Immature natural killer cell (primary cell): ENCODE measurements at regions not wholly inside any gene's neighbourhood (a gene's known extent, or its start where the extent isn't known, plus 50 kb on each side); places are given as distances from the start of the nearest gene placed in this dataset.

Experiments
- DNase-seq, 3 donors: peaks; one replicate each; pipeline ENCODE4 v3.0.0; 2022; ENCODE audit warnings: mixed read lengths in 1 of 3
- H3K27ac Mint-ChIP-seq, 6 donors: one replicate each; pipeline ENCODE4 v1.8.0; 2020; ENCODE audit warnings: mixed read lengths in 6 of 6, mild to moderate bottlenecking in 5 of 6, inconsistent platforms in 4 of 6, moderate library complexity in 3 of 6
- H3K27me3 Mint-ChIP-seq, 3 donors: one replicate each; pipeline ENCODE4 v1.8.0; 2020 to 2021; ENCODE audit warnings: low read depth in 3 of 3, mild to moderate bottlenecking in 3 of 3, mixed read lengths in 3 of 3, moderate library complexity in 3 of 3, inconsistent platforms in 1 of 3
- H3K36me3 Mint-ChIP-seq, 3 donors: one replicate each; pipeline ENCODE4 v1.8.0; 2020; ENCODE audit warnings: mixed read lengths in 3 of 3, inconsistent platforms in 2 of 3, mild to moderate bottlenecking in 2 of 3
- H3K4me1 Mint-ChIP-seq, 2 donors: one replicate each; pipeline ENCODE4 v1.8.0; 2020; ENCODE audit warnings: inconsistent platforms in 2 of 2, mild to moderate bottlenecking in 2 of 2, mixed read lengths in 2 of 2, moderate library complexity in 1 of 2
- H3K4me3 Mint-ChIP-seq, 5 donors: one replicate each; pipeline ENCODE4 v1.8.0; 2020; ENCODE audit warnings: mild to moderate bottlenecking in 5 of 5, mixed read lengths in 5 of 5, inconsistent platforms in 3 of 5, moderate library complexity in 3 of 5
- H3K9me3 Mint-ChIP-seq, 6 donors: one replicate each; pipeline ENCODE4 v1.8.0; 2020; ENCODE audit warnings: mild to moderate bottlenecking in 6 of 6, mixed read lengths in 6 of 6, inconsistent platforms in 4 of 6, moderate library complexity in 3 of 6

DNA sequence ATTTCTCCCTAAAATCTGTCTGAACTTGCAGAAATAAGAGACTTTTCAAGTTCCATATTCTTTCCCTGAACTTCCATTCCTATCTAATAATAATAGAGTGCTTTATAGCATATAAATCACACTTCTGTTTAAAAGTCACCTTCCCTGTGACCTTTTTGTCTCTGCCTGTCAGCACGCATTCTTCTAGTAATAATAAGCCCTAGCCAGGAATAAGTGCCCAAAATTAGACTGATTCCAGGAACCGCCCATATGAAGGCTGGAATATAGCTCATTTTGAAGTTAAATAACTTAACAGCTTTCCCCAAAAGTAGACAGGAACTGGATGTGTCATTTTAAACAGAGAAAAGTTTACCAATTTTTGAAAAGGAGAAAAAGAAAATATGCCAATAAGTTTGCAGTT lies 576.5 kb downstream of the EPHA4 start:
- Mint-ChIP-seq H3K4me1 (no peaks in the 10 kb centered on the region), H3K27ac (no peak overlapping the region), H3K9me3 (no peaks in the 10 kb centered on the region), H3K27me3 (peaks cover 0 to 10% (median 3%) of the 10 kb centered on the region in 3 donors), H3K4me3 (no peak overlapping the region), H3K36me3 (no peaks in the 10 kb centered on the region)
- no peak for DNase-seq

DNA sequence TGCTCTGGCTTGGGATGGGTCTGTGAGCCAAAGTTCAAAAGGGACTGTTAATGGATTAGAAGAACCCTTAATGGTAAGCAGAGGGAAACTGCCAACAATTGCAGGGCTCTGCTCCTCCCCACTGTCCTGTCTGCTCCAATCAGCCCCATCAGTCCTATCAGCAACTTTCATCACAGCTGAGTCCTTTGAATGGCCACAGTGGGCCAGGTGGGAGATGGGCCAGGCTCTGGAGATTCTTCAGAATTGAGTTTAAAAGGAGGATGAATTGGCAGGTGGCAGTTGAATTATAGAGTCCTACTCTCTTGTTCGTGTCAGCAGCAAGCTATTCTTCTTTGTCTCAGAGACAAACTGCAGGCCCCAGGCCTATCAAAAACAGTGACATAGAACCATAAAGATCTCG lies 573.9 kb downstream of the EPHA4 start:
- Mint-ChIP-seq H3K4me1 (no peaks in the 10 kb centered on the region), H3K27me3 (peaks cover 0 to 6% (median 3%) of the 10 kb centered on the region in 3 donors), H3K9me3 (no peaks in the 10 kb centered on the region), H3K4me3 (no peak overlapping the region), H3K27ac (no peak overlapping the region), H3K36me3 (no peaks in the 10 kb centered on the region)
- no peak for DNase-seq

DNA sequence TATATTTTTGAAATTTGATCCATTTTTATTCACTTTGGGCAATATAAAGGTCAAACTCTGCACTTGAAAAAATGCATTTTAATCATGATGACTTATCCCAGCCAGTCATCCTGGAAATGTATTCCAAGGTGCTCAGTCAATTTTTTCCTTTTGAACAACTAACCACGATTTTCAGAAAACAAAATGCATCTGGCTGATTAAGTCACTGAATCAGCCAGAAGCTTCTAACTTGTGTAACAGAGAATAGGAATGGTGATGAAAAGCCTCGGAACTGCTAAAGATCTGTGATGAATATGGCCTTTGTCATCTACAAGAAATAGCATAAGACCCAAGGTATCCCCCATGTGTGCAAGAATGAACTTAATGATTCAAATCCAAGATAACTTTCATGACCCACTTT lies 572.7 kb downstream of the EPHA4 start:
- Mint-ChIP-seq H3K36me3 (no peaks in the 10 kb centered on the region), H3K9me3 (no peaks in the 10 kb centered on the region), H3K4me1 (no peaks in the 10 kb centered on the region), H3K4me3 (no peak overlapping the region), H3K27me3 (peaks cover 0 to 2% (median 1%) of the 10 kb centered on the region in 3 donors), H3K27ac (no peak overlapping the region)
- no peak for DNase-seq

- Mint-ChIP-seq H3K27me3 (peaks cover 0 to 2% (median 2%) of the 10 kb centered on the region in 3 donors), H3K4me3 (no peak overlapping the region), H3K27ac (no peak overlapping the region), H3K36me3 (no peaks in the 10 kb centered on the region), H3K4me1 (no peaks in the 10 kb centered on the region), H3K9me3 (no peaks in the 10 kb centered on the region)
- no peak for DNase-seq
Observed at GRCh38 chr2:221001381-221001801, 570.7 kb downstream of the EPHA4 start.

DNA sequence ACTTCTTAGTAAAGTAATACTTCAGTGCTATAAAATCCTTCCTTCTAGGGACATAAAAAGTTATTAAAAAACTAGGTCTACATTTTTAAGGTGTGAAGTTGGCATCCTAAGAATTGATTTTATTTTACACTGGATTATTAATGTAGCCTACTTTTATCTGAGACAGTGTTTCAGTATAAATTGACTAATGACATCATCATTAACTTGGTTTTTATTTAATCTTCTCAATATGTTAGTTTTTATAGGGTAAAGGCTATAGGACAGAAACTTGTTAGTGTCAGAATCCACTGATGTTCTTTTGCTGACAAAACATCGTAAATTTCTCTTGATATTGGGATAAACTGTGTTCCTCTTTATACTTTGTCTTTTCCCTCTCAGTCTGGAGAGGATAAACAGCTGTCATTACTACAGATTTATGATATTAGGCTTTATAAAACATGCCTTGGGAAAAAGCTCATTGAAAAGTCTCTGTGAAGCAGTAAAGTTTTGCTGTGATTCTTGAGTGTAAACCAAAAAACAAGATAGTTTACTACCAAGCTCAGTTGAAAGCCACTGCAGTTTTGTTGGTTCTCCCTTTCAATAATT lies 569.9 kb downstream of the EPHA4 start:
- no peaks in the 10 kb centered on the region for H3K36me3 Mint-ChIP-seq
- peaks cover 0 to 2% (median 2%) of the 10 kb centered on the region in 3 donors for H3K27me3 Mint-ChIP-seq
- no peaks in the 10 kb centered on the region for H3K9me3 Mint-ChIP-seq
- DNase-seq = no peak
- no peak overlapping the region for H3K27ac Mint-ChIP-seq
- no peaks in the 10 kb centered on the region for H3K4me1 Mint-ChIP-seq
- no peak overlapping the region for H3K4me3 Mint-ChIP-seq

DNA sequence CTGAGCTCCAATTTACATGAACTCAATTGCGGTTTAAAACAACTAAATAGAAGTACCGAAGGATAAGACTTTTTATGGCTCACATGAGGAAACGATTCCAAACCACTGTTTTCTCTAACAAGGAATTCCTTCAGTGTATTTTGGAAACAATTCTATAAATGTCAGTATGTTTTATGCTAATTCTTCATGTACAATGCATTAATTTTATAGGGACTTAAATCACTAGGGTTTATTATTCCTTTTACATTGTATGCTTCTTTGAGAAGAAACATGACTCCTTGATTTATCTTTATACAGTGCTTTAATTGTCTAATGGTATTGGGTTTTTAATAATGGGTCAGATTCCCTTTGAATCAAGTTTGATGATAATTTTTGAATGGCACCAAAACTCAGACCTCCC lies 566.8 kb downstream of the EPHA4 start:
- no peaks in the 10 kb centered on the region for H3K9me3 Mint-ChIP-seq
- no peaks in the 10 kb centered on the region for H3K4me1 Mint-ChIP-seq
- no peak overlapping the region for H3K27ac Mint-ChIP-seq
- H3K36me3 Mint-ChIP-seq = no peaks in the 10 kb centered on the region
- no peak for DNase-seq
- H3K27me3 Mint-ChIP-seq = peaks cover 0 to 2% (median 2%) of the 10 kb centered on the region in 3 donors
- no peak overlapping the region for H3K4me3 Mint-ChIP-seq

GRCh38 chr2:221006084-221006483 lies 566.0 kb downstream of the EPHA4 start:
- H3K9me3 Mint-ChIP-seq = no peaks in the 10 kb centered on the region
- no peaks in the 10 kb centered on the region for H3K4me1 Mint-ChIP-seq
- H3K4me3 Mint-ChIP-seq = no peak overlapping the region
- DNase-seq = no peak
- no peak overlapping the region for H3K27ac Mint-ChIP-seq
- H3K36me3 Mint-ChIP-seq = no peaks in the 10 kb centered on the region
- H3K27me3 Mint-ChIP-seq = peaks cover 0 to 2% (median 2%) of the 10 kb centered on the region in 3 donors

DNA sequence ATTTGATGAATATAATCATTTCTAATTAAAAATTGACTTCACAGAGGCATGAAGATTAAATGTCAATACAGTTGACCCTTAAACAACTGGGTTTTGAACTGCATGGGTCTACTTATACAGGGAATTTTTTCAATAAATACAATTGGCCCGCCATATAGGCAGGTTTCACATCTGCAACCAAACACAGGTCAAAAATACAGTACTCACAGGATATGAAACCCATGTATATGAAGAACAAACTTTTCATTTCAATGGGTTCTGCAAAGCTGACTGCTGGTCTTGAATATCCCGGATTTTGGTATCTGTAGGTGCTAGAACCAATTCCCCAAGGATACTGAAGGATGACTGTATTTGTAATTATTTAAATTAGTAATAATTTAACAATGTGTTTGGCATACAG lies 555.6 kb downstream of the EPHA4 start:
- DNase-seq = no peak
- Mint-ChIP-seq H3K36me3 (no peaks in the 10 kb centered on the region), H3K27me3 (peaks cover 0 to 2% (median 2%) of the 10 kb centered on the region in 3 donors), H3K9me3 (no peaks in the 10 kb centered on the region), H3K4me3 (no peak overlapping the region), H3K4me1 (peaks cover 2 to 6% of the 10 kb centered on the region in 2 donors), H3K27ac (no peak overlapping the region)

DNA sequence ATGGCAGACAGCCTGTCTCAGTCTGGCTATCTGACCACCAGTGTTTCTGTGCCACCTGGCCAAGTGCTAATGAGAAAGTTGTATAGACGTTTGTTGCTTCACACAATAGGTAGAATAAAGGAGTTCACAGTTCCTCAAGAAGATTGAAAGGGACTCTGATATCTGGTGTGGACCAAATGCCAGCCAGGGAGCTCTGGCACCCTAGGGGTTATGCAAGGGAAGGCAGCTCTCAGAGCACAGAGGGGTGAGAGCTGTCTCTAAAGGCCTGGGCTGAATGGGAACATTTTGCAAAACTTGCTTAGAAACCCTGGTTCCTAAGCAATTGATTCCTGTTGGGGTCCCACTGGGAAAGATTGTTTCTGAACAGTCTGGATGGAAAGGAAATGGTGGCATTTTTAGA lies 553.8 kb downstream of the EPHA4 start:
- Mint-ChIP-seq H3K27me3 (peaks cover 0 to 2% (median 2%) of the 10 kb centered on the region in 3 donors), H3K9me3 (no peaks in the 10 kb centered on the region), H3K36me3 (no peaks in the 10 kb centered on the region), H3K4me1 (peaks cover 2 to 6% of the 10 kb centered on the region in 2 donors), H3K27ac (no peak overlapping the region), H3K4me3 (no peak overlapping the region)
- no peak for DNase-seq

- H3K4me3 Mint-ChIP-seq = no peak overlapping the region
- H3K9me3 Mint-ChIP-seq = no peaks in the 10 kb centered on the region
- peaks cover 0 to 2% (median 2%) of the 10 kb centered on the region in 3 donors for H3K27me3 Mint-ChIP-seq
- no peaks in the 10 kb centered on the region for H3K36me3 Mint-ChIP-seq
- H3K27ac Mint-ChIP-seq = no peak overlapping the region
- no peak for DNase-seq
- H3K4me1 Mint-ChIP-seq = no peaks in the 10 kb centered on the region
Observed at GRCh38 chr2:221019668-221020067, 552.4 kb downstream of the EPHA4 start.

DNA sequence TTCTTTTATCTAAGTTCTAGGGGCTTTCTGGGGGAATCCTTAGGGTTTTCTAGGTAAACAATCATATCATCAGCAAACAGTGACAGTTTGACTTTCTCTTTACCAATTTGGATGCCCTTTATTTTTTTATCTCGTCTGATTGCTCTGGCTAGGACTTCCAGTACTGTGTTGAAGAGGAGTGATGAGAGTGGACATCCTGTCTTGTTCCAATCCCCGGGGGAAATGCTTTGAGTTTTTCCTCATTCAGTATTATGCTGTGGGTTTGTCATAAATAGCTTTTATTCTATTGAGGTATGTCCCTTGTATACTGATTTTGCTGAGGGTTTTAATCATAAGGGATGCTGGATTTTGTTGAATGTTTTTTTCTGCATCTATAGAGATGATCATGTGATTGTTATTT lies 549.5 kb downstream of the EPHA4 start:
- Mint-ChIP-seq H3K4me1 (peaks cover 3 to 8% of the 10 kb centered on the region in 2 donors), H3K27me3 (peaks cover 0 to 2% (median 2%) of the 10 kb centered on the region in 3 donors), H3K36me3 (no peaks in the 10 kb centered on the region), H3K9me3 (no peaks in the 10 kb centered on the region), H3K4me3 (no peak overlapping the region), H3K27ac (no peak overlapping the region)
- DNase-seq = no peak

GRCh38 chr2:221025398-221025797 lies 546.7 kb downstream of the EPHA4 start:
- Mint-ChIP-seq H3K36me3 (no peaks in the 10 kb centered on the region), H3K27me3 (peaks cover 0 to 2% (median 0%) of the 10 kb centered on the region in 3 donors), H3K9me3 (no peaks in the 10 kb centered on the region), H3K27ac (peak overlapping the region in 2 of 6 donors; percentile 6 to 26), H3K4me1 (peaks cover 3 to 8% of the 10 kb centered on the region in 2 donors), H3K4me3 (no peak overlapping the region)
- DNase-seq = no peak

GRCh38 chr2:221034026-221034701 lies 537.9 kb downstream of the EPHA4 start:
- DNase-seq = no peak
- H3K27ac Mint-ChIP-seq = no peak overlapping the region
- H3K36me3 Mint-ChIP-seq = no peaks in the 10 kb centered on the region
- no peak overlapping the region for H3K4me3 Mint-ChIP-seq
- peaks cover 2 to 6% (median 4%) of the 10 kb centered on the region in 3 donors for H3K27me3 Mint-ChIP-seq
- H3K9me3 Mint-ChIP-seq = no peaks in the 10 kb centered on the region
- H3K4me1 Mint-ChIP-seq = no peaks in the 10 kb centered on the region

DNA sequence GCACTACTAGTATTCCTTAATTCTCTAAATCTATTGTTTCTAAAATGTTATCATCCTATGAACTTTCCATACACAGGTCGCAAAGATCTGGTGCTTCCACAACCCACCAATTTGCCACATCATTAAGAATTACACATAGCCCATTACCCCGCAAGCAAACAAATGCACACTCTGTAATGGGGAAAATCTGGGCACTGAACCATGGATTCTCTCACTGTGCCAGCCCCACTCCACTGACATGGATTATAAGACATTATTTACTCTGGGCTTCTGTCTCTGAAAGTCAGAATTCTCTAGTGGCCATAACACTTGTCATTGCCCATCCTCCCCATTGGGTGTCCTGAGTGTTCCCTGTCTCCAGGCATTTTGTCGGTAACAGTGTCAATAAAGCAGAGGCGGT lies 537.1 kb downstream of the EPHA4 start:
- no peak overlapping the region for H3K4me3 Mint-ChIP-seq
- H3K27me3 Mint-ChIP-seq = peaks cover 2 to 6% (median 4%) of the 10 kb centered on the region in 3 donors
- no peaks in the 10 kb centered on the region for H3K36me3 Mint-ChIP-seq
- no peaks in the 10 kb centered on the region for H3K9me3 Mint-ChIP-seq
- no peaks in the 10 kb centered on the region for H3K4me1 Mint-ChIP-seq
- H3K27ac Mint-ChIP-seq = no peak overlapping the region
- DNase-seq = no peak

DNA sequence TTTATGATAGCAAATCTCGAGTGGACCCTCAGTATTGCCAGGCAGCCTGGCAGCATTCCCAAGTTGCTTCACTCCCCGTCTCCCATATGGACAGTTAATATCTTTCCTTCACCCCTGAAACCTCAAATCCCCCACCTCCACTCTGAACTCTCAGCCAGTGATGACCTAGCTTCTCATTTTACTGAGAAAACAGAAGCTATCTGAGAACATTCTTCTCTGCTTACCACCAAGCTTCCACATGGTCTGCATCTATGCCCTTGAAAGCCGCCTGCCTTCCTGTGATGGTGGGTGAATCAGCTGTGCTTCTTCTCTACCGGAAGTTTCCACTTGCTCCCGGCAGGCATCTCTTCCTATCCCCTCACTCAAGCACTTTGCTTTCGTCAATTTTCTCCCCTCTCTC lies 529.2 kb downstream of the EPHA4 start:
- DNase-seq = no peak
- peaks cover 0 to 2% (median 0%) of the 10 kb centered on the region in 3 donors for H3K27me3 Mint-ChIP-seq
- H3K4me3 Mint-ChIP-seq = no peak overlapping the region
- no peaks in the 10 kb centered on the region for H3K9me3 Mint-ChIP-seq
- H3K27ac Mint-ChIP-seq = no peak overlapping the region
- no peaks in the 10 kb centered on the region for H3K4me1 Mint-ChIP-seq
- H3K36me3 Mint-ChIP-seq = no peaks in the 10 kb centered on the region
